Neural progenitor cell (in vitro differentiated cells): ENCODE measurements at regions not wholly inside any gene's neighbourhood (a gene's known extent, or its start where the extent isn't known, plus 50 kb on each side); places are given as distances from the start of the nearest gene placed in this dataset.

Experiments used
- CTCF ChIP-seq: fragments of 200-600 bp; sonication (generic); IDR thresholded peaks from 2 replicates; pipeline ENCODE4 v1.5.1; 2017; ENCODE audit warnings: antibody characterized with exemption, mild to moderate bottlenecking
- EZH2 ChIP-seq: fragments of 200-600 bp; sonication (generic); IDR thresholded peaks from 2 replicates; pipeline ENCODE4 v1.6.1; 2017; ENCODE audit warnings: antibody characterized with exemption, mild to moderate bottlenecking, moderate library complexity
- EZH2phosphoT487 ChIP-seq: fragments of 200-600 bp; sonication (generic); IDR thresholded peaks from 2 replicates; pipeline ENCODE4 v1.6.1; 2017; ENCODE audit warnings: antibody characterized with exemption

DNA sequence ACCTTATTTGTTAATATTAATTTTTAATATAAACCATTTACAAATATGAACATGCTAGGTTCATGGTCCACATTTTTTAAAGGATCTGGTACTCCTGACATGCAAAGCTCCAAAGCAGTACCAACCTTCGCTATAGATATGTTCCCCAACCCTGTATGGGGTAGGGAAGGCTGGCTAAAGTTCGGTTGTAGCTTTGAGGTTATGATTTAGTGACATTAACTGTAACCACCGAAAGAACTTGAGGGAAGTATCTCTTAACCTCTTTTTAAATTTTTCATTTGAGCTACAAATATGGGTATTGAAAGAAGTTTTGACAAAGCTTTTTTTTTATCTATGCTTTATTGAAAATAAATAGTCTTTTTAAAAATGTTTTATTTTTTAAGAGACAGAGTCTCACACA lies 115.5 kb downstream of the DYRK2 start:
- no peak for TF ChIP-seq EZH2
- no peak for TF ChIP-seq CTCF
- TF ChIP-seq EZH2phosphoT487: no peak
